ENCODE measurements at regions not wholly inside any gene's neighbourhood (a gene's known extent, or its start where the extent isn't known, plus 50 kb on each side); places are given as distances from the start of the nearest gene placed in this dataset.
"Not testable (repeated sequence)": the region's sequence is repeated elsewhere in the genome, so short reads cannot be mapped to it uniquely, and the experiment has no call there.

- DNase-seq = no peak
Observed at GRCh38 chr1:81738875-81739274, 61.9 kb upstream of the ADGRL2 start.

GRCh38 chr1:81733480-81733879, 67.3 kb upstream of the ADGRL2 start:
- no peak for DNase-seq

GRCh38 chr1:81731989-81732388, 68.7 kb upstream of the ADGRL2 start:
- no peak for DNase-seq

- no peak for DNase-seq
Observed at GRCh38 chr1:81730881-81731280, 69.9 kb upstream of the ADGRL2 start.

GRCh38 chr1:81730299-81730698, 70.4 kb upstream of the ADGRL2 start:
- not testable (repeated sequence) for DNase-seq

- DNase-seq = no peak
Observed at GRCh38 chr1:81729818-81730217, 70.9 kb upstream of the ADGRL2 start.

GRCh38 chr1:81729239-81729638, 71.5 kb upstream of the ADGRL2 start:
- DNase-seq = no peak

- no peak for DNase-seq
Observed at GRCh38 chr1:81725823-81726222, 74.9 kb upstream of the ADGRL2 start.

- not testable (repeated sequence) for DNase-seq
Observed at GRCh38 chr1:81722631-81723328, 78.0 kb upstream of the ADGRL2 start.

- DNase-seq = not testable (repeated sequence)
Observed at GRCh38 chr1:81720256-81720655, 80.5 kb upstream of the ADGRL2 start.

- DNase-seq = no peak
Observed at GRCh38 chr1:81717230-81717629, 83.5 kb upstream of the ADGRL2 start.

GRCh38 chr1:81715391-81715790, 85.3 kb upstream of the ADGRL2 start:
- no peak for DNase-seq

- DNase-seq = no peak
Observed at GRCh38 chr1:81714636-81715035, 86.1 kb upstream of the ADGRL2 start.

GRCh38 chr1:81712425-81712824, 88.3 kb upstream of the ADGRL2 start:
- no peak for DNase-seq

GRCh38 chr1:81710857-81711256, 89.9 kb upstream of the ADGRL2 start:
- DNase-seq = no peak

GRCh38 chr1:81708250-81708649, 92.5 kb upstream of the ADGRL2 start:
- DNase-seq = no peak

- no peak for DNase-seq
Observed at GRCh38 chr1:81706650-81707435, 93.9 kb upstream of the ADGRL2 start.

GRCh38 chr1:81703756-81704463, 96.8 kb upstream of the ADGRL2 start:
- DNase-seq = no peak

GRCh38 chr1:81703391-81703755, 97.4 kb upstream of the ADGRL2 start:
- DNase-seq = no peak

- DNase-seq = no peak
Observed at GRCh38 chr1:81702903-81703302, 97.8 kb upstream of the ADGRL2 start.

- DNase-seq = no peak
Observed at GRCh38 chr1:81702079-81702715, 98.5 kb upstream of the ADGRL2 start.

- DNase-seq = no peak
Observed at GRCh38 chr1:81700728-81701470, 99.8 kb upstream of the ADGRL2 start.

- DNase-seq = no peak
Observed at GRCh38 chr1:81699234-81699633, 101.5 kb upstream of the ADGRL2 start.
